Activated CD4-positive, alpha-beta T cell treated with anti-CD3 and anti-CD28 coated beads, Interleukin-2, amount 50 U/mL, for 48 hours (primary cell): ENCODE measurements at regions not wholly inside any gene's neighbourhood (a gene's known extent, or its start where the extent isn't known, plus 50 kb on each side); places are given as distances from the start of the nearest gene placed in this dataset.
"Not testable (repeated sequence)": the region's sequence is repeated elsewhere in the genome, so short reads cannot be mapped to it uniquely, and the experiment has no call there.

ENCODE experiments used
- DNase-seq, 2 experiments: peaks; one replicate each; pipeline ENCODE4 v3.0.0-alpha.2; 2020

- DNase-seq: no peak
These were observed 644.1 kb downstream of the LMO4 start for GRCh38 chr1:87972811-87973210.

- no peak for DNase-seq
These were observed 645.2 kb downstream of the LMO4 start for GRCh38 chr1:87973896-87974295.

GRCh38 chr1:87976316-87976715 is 647.6 kb downstream of the LMO4 start:
- DNase-seq: no peak

- no peak for DNase-seq
These were observed 648.5 kb downstream of the LMO4 start for GRCh38 chr1:87977145-87977544.

GRCh38 chr1:87979079-87979478 is 650.4 kb downstream of the LMO4 start:
- no peak for DNase-seq

GRCh38 chr1:87980494-87980893 is 651.8 kb downstream of the LMO4 start:
- no peak for DNase-seq

GRCh38 chr1:87981386-87981785 is 652.7 kb downstream of the LMO4 start:
- DNase-seq: no peak

- DNase-seq: no peak
These were observed 653.1 kb downstream of the LMO4 start for GRCh38 chr1:87981810-87982209.

- no peak for DNase-seq
These were observed 655.2 kb downstream of the LMO4 start for GRCh38 chr1:87983841-87984240.

GRCh38 chr1:87985071-87985470 is 656.4 kb downstream of the LMO4 start:
- no peak for DNase-seq

- DNase-seq: no peak
These were observed 657.6 kb downstream of the LMO4 start for GRCh38 chr1:87986130-87986866.

GRCh38 chr1:87989346-87989745 is 660.7 kb downstream of the LMO4 start:
- no peak for DNase-seq

GRCh38 chr1:87992536-87992935 is 663.9 kb downstream of the LMO4 start:
- not testable (repeated sequence) for DNase-seq

- no peak for DNase-seq
These were observed 664.4 kb downstream of the LMO4 start for GRCh38 chr1:87993051-87993450.

GRCh38 chr1:87999852-88000251 is 671.2 kb downstream of the LMO4 start:
- DNase-seq: no peak

GRCh38 chr1:88001460-88001859 is 672.8 kb downstream of the LMO4 start:
- DNase-seq: no peak

GRCh38 chr1:88003255-88003654 is 674.6 kb downstream of the LMO4 start:
- no peak for DNase-seq

GRCh38 chr1:88009916-88010315 is 674.2 kb upstream of the PKN2 start:
- DNase-seq: no peak

GRCh38 chr1:88013485-88013884 is 670.6 kb upstream of the PKN2 start:
- DNase-seq: no peak

- no peak for DNase-seq
These were observed 669.9 kb upstream of the PKN2 start for GRCh38 chr1:88014131-88014530.

GRCh38 chr1:88016947-88017346 is 667.1 kb upstream of the PKN2 start:
- no peak for DNase-seq

- DNase-seq: no peak
These were observed 662.5 kb upstream of the PKN2 start for GRCh38 chr1:88021529-88021928.

GRCh38 chr1:88022516-88022915 is 661.6 kb upstream of the PKN2 start:
- no peak for DNase-seq

GRCh38 chr1:88029142-88029541 is 654.9 kb upstream of the PKN2 start:
- DNase-seq: no peak

GRCh38 chr1:88029899-88030298 is 654.2 kb upstream of the PKN2 start:
- DNase-seq: no peak
